ENCODE measurements at regions not wholly inside any gene's neighbourhood (a gene's known extent, or its start where the extent isn't known, plus 50 kb on each side); places are given as distances from the start of the nearest gene placed in this dataset.

GRCh38 chr2:223464071-223464470, 138.1 kb downstream of the SCG2 start:
- 75 to 84% methylated on average over 2 of the region's 2 CpGs for WGBS, 2 donors
- no peak for DNase-seq

GRCh38 chr2:223465793-223466192, 136.4 kb downstream of the SCG2 start:
- whole genome bisulfite sequencing, 2 donors = 16 to 38% methylated on average over 2 of the region's 2 CpGs
- no peak overlapping the region for H3K4me3 ChIP-seq

More at GRCh38 chr2:223464071-223464470, 138.1 kb downstream of the SCG2 start:
- Histone ChIP-seq H3K36me3 (no peaks in the 10 kb centered on the region), H3K4me1 (peaks cover 0 to 9% (median 0%) of the 10 kb centered on the region in 4 donors), H3K27ac (no peak overlapping the region), H3K27me3 (no peaks in the 10 kb centered on the region), H3K4me3 (no peak overlapping the region), H3K9me3 (no peaks in the 10 kb centered on the region)
- ATAC-seq (ENCODE audit: low FRiP score in 2 of 2) = no peak
- TF ChIP-seq POLR2AphosphoS5 (IDR thresholded peaks at IDR 0.05) (no peak), CTCF (IDR thresholded peaks at IDR 0.05) (no peak), POLR2A (IDR thresholded peaks at IDR 0.05) (no peak), EP300 (IDR thresholded peaks at IDR 0.05) (no peak)

DNA sequence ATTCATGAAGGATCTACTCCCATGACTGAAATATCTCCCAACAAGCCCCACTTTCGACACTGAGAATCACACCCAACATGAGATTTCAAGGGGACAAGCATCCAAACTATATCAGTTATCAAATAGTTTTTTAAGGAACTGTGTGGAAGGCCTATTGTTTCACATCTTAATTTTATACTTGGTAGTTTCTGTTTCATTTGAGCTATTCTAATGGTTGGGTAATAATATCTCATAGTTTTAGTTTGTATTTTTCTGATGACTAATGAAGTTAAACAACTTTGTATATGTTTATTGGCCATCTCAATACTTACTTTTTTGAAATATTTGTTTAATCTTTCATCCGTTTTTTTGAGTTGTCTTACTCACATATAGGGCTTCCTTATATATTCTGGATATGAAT, 135.0 kb downstream of the SCG2 start:
- ATAC-seq (ENCODE audit: low FRiP score in 2 of 2) (no peak), DNase-seq (no peak)
- Histone ChIP-seq H3K4me3 (no peak overlapping the region), H3K27me3 (no peaks in the 10 kb centered on the region), H3K36me3 (no peaks in the 10 kb centered on the region), H3K27ac (no peak overlapping the region), H3K9me3 (no peaks in the 10 kb centered on the region), H3K4me1 (peaks cover 0 to 5% (median 0%) of the 10 kb centered on the region in 4 donors)
- TF ChIP-seq CTCF (IDR thresholded peaks at IDR 0.05) (no peak), POLR2AphosphoS5 (IDR thresholded peaks at IDR 0.05) (no peak), POLR2A (IDR thresholded peaks at IDR 0.05) (no peak), EP300 (IDR thresholded peaks at IDR 0.05) (no peak)
- 44 to 63% methylated on average over 2 of the region's 2 CpGs for WGBS, 2 donors

More at GRCh38 chr2:223465793-223466192, 136.4 kb downstream of the SCG2 start:
- H3K36me3 ChIP-seq = no peaks in the 10 kb centered on the region
- no peaks in the 10 kb centered on the region for H3K9me3 ChIP-seq
- peaks cover 0 to 7% (median 0%) of the 10 kb centered on the region in 4 donors for H3K4me1 ChIP-seq
- H3K27me3 ChIP-seq = no peaks in the 10 kb centered on the region
- ATAC-seq (ENCODE audit: low FRiP score in 2 of 2) = peak; percentile 73 to 94
- TF ChIP-seq POLR2AphosphoS5 (IDR thresholded peaks at IDR 0.05) (peak; percentile 84 to 88), EP300 (IDR thresholded peaks at IDR 0.05) (peak in 1 of 4 donors; percentile 84), POLR2A (IDR thresholded peaks at IDR 0.05) (no peak)
- no peak overlapping the region for H3K27ac ChIP-seq
- DNase-seq = peak in 1 of 2 donors; percentile 81

GRCh38 chr2:223469270-223470046, 132.7 kb downstream of the SCG2 start:
- peaks cover 0 to 5% (median 0%) of the 10 kb centered on the region in 4 donors for H3K4me1 ChIP-seq
- DNase-seq = no peak
- peak in 1 of 2 donors; percentile 70 for ATAC-seq (ENCODE audit: low FRiP score in 2 of 2)
- TF ChIP-seq CTCF (IDR thresholded peaks at IDR 0.05) (no peak), POLR2AphosphoS5 (IDR thresholded peaks at IDR 0.05) (no peak), POLR2A (IDR thresholded peaks at IDR 0.05) (no peak), EP300 (IDR thresholded peaks at IDR 0.05) (no peak)
- H3K9me3 ChIP-seq = no peaks in the 10 kb centered on the region
- H3K27me3 ChIP-seq = no peaks in the 10 kb centered on the region
- no peak overlapping the region for H3K4me3 ChIP-seq
- no peak overlapping the region for H3K27ac ChIP-seq
- H3K36me3 ChIP-seq = no peaks in the 10 kb centered on the region
- WGBS, 2 donors = 73 to 88% methylated on average over 6 of the region's 6 CpGs

DNA sequence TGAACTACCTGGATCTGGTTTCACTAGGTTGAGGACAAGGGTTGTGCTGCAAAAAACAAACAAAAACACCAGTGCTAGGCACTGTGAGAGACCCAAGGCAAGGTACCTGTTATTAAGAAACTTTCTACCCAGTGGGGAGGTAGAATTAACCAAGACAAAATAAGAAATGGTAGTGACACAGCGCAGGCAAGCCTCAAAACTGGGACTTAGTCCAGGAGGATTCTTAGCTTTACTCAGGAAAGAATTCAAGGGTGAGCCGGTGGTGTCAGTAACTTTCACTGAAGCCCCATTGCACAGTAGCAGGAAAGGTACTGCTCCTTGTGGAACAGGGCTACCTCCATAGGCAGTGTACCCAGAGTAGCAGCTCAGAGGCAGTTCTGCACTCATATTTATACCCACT, 131.6 kb downstream of the SCG2 start:
- Histone ChIP-seq H3K27ac (no peak overlapping the region), H3K4me3 (no peak overlapping the region), H3K9me3 (no peaks in the 10 kb centered on the region), H3K4me1 (peaks cover 0 to 5% (median 0%) of the 10 kb centered on the region in 4 donors), H3K36me3 (no peaks in the 10 kb centered on the region), H3K27me3 (no peaks in the 10 kb centered on the region)
- ATAC-seq (ENCODE audit: low FRiP score in 2 of 2) = no peak
- 40 to 75% methylated on average over 2 of the region's 2 CpGs for WGBS, 2 donors
- no peak for DNase-seq
- TF ChIP-seq POLR2AphosphoS5 (IDR thresholded peaks at IDR 0.05) (no peak), POLR2A (IDR thresholded peaks at IDR 0.05) (no peak), CTCF (IDR thresholded peaks at IDR 0.05) (no peak), EP300 (IDR thresholded peaks at IDR 0.05) (no peak)
